AG09319 (cell line): ENCODE measurements at regions not wholly inside any gene's neighbourhood (a gene's known extent, or its start where the extent isn't known, plus 50 kb on each side); places are given as distances from the start of the nearest gene placed in this dataset.

Source experiments
- DNase-seq: peaks from one replicate; pipeline ENCODE4 v3.0.0-alpha.2; 2010; ENCODE audit warnings: low read depth; ENCODE audit errors: extremely low read depth
- CTCF ChIP-seq: IDR thresholded peaks from 2 replicates; pipeline ENCODE4 v1.5.1; 2011; ENCODE audit warnings: low read depth, mild to moderate bottlenecking, inconsistent platforms, low read length, moderate library complexity

GRCh38 chr16:85508388-85508787, 104.7 kb upstream of the GSE1 start:
- TF ChIP-seq CTCF = no peak
- DNase-seq = no peak

GRCh38 chr16:85508993-85509392, 104.1 kb upstream of the GSE1 start:
- no peak for TF ChIP-seq CTCF
- no peak for DNase-seq

GRCh38 chr16:85510041-85510659, 103.0 kb upstream of the GSE1 start:
- no peak for DNase-seq
- no peak for TF ChIP-seq CTCF

- no peak for TF ChIP-seq CTCF
- no peak for DNase-seq
These were observed 100.9 kb upstream of the GSE1 start for GRCh38 chr16:85511938-85512807.

GRCh38 chr16:85512808-85513115, 100.4 kb upstream of the GSE1 start:
- no peak for DNase-seq
- no peak for TF ChIP-seq CTCF

GRCh38 chr16:85513180-85513579, 99.9 kb upstream of the GSE1 start:
- no peak for TF ChIP-seq CTCF
- DNase-seq = no peak

- no peak for DNase-seq
- no peak for TF ChIP-seq CTCF
These were observed 99.5 kb upstream of the GSE1 start for GRCh38 chr16:85513649-85514048.
